T-helper 1 cell treated with Interleukin-12 subunit alpha and Interleukin-12 subunit beta and Interleukin-4 antibody, amounts not matched to agents 30 μg/mL and 1 μg/mL, for 36 hours (primary cell): ENCODE measurements at regions not wholly inside any gene's neighbourhood (a gene's known extent, or its start where the extent isn't known, plus 50 kb on each side); places are given as distances from the start of the nearest gene placed in this dataset.
"Not testable (repeated sequence)": the region's sequence is repeated elsewhere in the genome, so short reads cannot be mapped to it uniquely, and the experiment has no call there.

ENCODE experiments used
- H3K27ac Mint-ChIP-seq: one replicate; pipeline ENCODE4 v1.8.0; 2021; ENCODE audit warnings: mild to moderate bottlenecking, mixed read lengths
- H3K27me3 Mint-ChIP-seq: one replicate; pipeline ENCODE4 v1.8.0; 2021; ENCODE audit warnings: low read depth, mixed read lengths
- H3K36me3 Mint-ChIP-seq: one replicate; pipeline ENCODE4 v1.8.0; 2021; ENCODE audit warnings: low read depth, mixed read lengths
- H3K4me1 Mint-ChIP-seq: one replicate; pipeline ENCODE4 v1.8.0; 2021; ENCODE audit warnings: low read depth, mixed read lengths
- H3K4me3 Mint-ChIP-seq: one replicate; pipeline ENCODE4 v1.8.0; 2021; ENCODE audit warnings: mild to moderate bottlenecking, moderate library complexity, mixed read lengths
- H3K9me3 Mint-ChIP-seq: one replicate; pipeline ENCODE4 v1.8.0; 2021; ENCODE audit warnings: mixed read lengths

DNA sequence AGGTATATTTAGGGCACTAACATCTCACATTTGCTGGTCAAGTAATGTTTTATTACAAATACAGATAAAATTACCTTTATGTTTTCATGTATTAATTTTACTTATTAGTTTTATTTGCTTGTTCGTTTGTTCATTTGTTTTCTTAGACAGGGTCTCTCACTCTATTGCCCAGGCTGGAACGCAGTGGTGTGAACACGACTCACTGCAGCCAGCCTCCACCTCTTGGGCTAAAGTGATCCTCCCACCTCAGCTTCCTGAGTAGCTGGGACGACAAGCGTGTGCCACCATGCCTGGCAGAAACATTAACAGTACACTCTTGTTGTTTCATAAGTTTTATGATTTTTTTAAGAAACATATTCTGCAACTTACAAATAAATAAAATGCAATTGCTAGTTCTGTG lies 123.2 kb downstream of the ZNF608 start:
- Mint-ChIP-seq H3K27ac (no peak overlapping the region), H3K4me1 (no peaks in the 10 kb centered on the region), H3K36me3 (no peaks in the 10 kb centered on the region), H3K4me3 (no peak overlapping the region), H3K27me3 (no peaks in the 10 kb centered on the region), H3K9me3 (no peaks in the 10 kb centered on the region)

DNA sequence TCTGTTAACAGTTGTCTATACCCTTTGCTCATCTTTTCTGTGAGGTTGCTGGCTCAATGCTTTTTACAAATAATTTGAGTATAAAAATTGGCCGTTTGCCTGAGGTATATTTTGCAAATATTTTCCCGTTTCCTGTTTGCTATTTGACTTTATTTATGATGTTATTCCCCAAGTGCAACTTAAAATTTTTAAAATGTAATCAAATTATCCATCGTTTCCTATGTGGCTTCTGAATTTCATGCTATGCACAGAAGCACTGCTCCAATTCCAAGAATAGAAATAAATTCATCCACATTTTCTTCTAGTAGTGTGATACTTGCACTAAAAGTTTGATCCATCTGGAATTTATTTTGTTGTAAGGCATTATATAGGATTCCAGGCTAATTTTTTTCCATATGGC lies 123.6 kb downstream of the ZNF608 start:
- Mint-ChIP-seq H3K4me1 (no peaks in the 10 kb centered on the region), H3K36me3 (no peaks in the 10 kb centered on the region), H3K4me3 (no peak overlapping the region), H3K27me3 (no peaks in the 10 kb centered on the region), H3K9me3 (no peaks in the 10 kb centered on the region), H3K27ac (no peak overlapping the region)

DNA sequence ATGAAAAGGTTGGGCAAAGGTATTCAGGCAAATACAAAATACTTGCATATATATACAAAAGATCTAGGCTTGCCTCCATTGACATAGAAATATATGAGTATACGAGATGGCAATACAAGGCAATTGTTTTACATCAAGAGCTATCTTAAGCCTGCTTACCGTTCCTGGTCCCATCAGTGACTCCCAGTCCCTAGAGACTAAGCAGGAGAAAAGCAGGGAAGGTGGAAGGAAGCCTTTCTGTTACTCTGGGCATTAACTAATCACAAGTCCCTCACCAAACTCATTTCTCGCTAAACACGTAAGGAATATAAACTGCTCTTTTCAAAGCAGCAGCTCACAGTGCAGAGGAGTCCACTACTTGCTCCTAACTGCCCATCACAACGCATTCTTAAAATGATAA lies 125.2 kb downstream of the ZNF608 start:
- H3K27ac Mint-ChIP-seq = no peak overlapping the region
- no peaks in the 10 kb centered on the region for H3K36me3 Mint-ChIP-seq
- H3K27me3 Mint-ChIP-seq = no peaks in the 10 kb centered on the region
- H3K9me3 Mint-ChIP-seq = no peaks in the 10 kb centered on the region
- H3K4me1 Mint-ChIP-seq = no peaks in the 10 kb centered on the region
- no peak overlapping the region for H3K4me3 Mint-ChIP-seq

DNA sequence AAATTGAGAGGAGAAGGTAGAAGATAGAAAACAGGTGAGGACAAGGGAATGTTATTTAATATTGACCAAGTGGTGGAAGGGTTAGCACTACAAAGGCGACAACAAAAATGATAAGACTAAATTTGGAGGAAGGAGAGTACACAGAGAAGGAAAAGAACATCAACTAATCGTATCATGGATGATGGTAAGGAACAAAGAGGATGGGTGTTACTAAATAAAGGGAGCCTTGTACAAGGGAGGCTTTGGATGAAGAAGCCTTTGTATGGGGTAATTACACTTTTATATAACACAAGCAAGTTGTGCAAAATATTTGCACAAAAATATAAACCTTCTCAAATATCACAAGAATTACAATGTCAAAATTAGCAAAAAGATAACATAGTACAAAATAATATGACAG lies 125.7 kb downstream of the ZNF608 start:
- Mint-ChIP-seq H3K27me3 (no peaks in the 10 kb centered on the region), H3K27ac (no peak overlapping the region), H3K36me3 (no peaks in the 10 kb centered on the region), H3K4me1 (no peaks in the 10 kb centered on the region), H3K4me3 (no peak overlapping the region), H3K9me3 (no peaks in the 10 kb centered on the region)

DNA sequence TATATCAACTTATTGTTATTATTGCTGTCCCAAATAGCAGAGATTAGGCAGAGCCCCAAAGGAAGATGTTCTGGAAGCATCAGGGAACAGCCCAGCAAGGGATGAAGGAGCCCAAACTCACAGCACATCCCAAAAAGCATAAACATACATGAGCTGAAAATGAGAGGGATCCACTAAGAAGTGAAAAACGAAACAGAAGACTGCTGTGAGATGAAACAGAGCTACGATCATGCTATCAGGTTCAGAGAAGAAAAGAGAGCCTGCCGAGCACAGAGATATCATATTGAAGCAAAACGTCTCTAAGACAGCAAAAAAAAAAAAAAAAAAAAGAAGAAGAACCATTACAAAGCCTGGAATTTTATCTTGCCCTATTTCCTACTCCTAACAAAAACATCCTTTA lies 127.3 kb downstream of the ZNF608 start:
- no peak overlapping the region for H3K27ac Mint-ChIP-seq
- H3K27me3 Mint-ChIP-seq = no peaks in the 10 kb centered on the region
- no peaks in the 10 kb centered on the region for H3K9me3 Mint-ChIP-seq
- no peak overlapping the region for H3K4me3 Mint-ChIP-seq
- H3K36me3 Mint-ChIP-seq = no peaks in the 10 kb centered on the region
- H3K4me1 Mint-ChIP-seq = no peaks in the 10 kb centered on the region

DNA sequence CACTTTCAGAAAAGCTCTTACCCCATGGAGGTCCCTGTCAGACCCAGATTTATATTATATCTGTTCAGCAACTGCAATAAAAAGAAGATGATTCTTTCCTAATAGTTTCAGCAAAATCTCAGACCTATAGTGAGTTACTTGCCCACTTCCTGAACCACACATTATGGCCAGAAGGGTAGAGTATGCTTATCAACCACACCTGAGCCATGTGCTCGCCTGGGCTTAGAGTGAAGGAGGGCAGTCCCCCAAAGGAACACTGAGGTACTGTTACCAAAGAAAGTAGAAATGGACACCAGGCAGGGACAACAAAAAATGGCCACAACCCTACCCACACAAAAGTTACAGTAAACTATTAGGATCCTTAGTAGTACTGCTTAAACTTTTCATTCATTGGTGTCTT lies 128.7 kb downstream of the ZNF608 start:
- Mint-ChIP-seq H3K27ac (no peak overlapping the region), H3K4me1 (no peaks in the 10 kb centered on the region), H3K4me3 (no peak overlapping the region), H3K27me3 (no peaks in the 10 kb centered on the region), H3K36me3 (no peaks in the 10 kb centered on the region), H3K9me3 (no peaks in the 10 kb centered on the region)

DNA sequence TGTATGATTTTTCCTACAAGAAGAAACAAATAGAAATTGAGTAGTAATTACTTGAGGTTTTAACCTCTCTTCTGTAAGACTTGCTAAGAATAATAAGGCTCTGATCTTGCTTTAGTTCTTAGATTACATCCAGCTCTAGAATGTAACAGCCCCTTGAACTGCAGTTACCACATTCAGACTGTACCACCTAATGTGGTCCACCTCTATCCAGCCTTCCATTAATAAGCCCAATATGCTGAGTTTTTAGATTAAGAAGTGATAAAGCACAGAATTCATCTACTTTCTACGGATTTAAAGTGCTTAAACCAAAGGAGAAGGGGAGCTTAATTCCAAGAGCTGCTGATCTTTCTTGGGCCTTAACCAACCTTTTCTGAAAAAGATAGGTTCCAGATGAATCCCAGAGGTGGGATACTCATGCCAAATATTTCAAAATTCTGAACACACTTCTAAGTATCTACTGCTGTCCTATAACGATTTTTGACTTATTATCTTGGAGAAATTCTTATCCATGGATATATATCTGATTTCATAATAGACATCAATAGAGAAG lies 131.5 kb downstream of the ZNF608 start:
- Mint-ChIP-seq H3K27me3 (no peaks in the 10 kb centered on the region), H3K36me3 (no peaks in the 10 kb centered on the region), H3K4me1 (no peaks in the 10 kb centered on the region), H3K9me3 (no peaks in the 10 kb centered on the region), H3K4me3 (no peak overlapping the region), H3K27ac (no peak overlapping the region)

DNA sequence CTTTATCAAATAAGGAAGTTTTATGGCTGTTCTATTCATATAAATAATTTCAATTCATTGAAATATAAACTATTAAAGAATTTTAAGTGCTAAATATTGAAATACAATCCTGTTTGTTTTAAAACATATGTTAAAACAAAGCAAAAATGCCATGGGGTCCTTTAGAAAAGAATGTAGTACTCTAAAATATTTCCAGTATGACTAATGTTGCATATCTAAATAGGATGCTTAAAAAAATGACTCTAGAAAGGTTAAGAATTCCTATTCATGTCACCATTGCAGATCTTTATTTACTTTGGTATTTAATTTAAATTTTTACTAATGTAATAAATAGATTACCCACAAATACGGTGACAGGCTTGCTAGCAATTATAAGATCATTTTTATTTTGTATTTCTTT lies 132.3 kb downstream of the ZNF608 start:
- Mint-ChIP-seq H3K4me1 (no peaks in the 10 kb centered on the region), H3K4me3 (no peak overlapping the region), H3K27ac (no peak overlapping the region), H3K9me3 (no peaks in the 10 kb centered on the region), H3K27me3 (no peaks in the 10 kb centered on the region), H3K36me3 (no peaks in the 10 kb centered on the region)

DNA sequence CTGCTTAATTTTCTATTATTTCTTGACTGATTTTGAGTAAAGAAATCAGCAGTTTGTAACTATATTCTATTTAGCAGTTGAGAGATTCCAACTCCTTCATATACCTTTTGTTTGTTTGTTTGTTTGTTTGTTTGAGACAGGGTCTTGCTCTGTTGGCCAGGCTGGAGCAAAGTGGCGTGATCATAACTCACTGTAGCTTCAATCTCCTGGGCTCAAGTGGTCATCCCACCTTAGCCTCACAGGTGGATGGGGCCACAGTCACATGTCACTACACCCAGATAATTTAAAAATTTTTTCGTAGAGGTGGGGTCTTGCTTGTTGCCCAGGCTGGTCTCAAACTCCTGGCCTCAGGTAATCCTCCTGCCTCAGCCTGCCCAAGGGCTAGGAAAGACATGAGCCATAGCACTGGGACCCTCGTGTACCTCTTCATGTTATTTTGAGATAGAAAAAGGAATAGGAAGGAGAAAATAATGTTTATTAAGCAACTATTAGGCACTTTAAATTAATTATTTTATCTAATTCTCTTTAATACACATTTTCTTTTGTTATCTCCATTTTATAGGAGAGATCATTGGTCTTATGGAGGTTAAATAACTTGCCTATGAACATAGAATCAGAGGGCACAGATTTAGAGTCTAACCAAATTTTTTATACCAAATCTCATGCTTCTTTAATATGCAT lies 133.0 kb downstream of the ZNF608 start:
- H3K27me3 Mint-ChIP-seq = no peaks in the 10 kb centered on the region
- no peak overlapping the region for H3K27ac Mint-ChIP-seq
- no peaks in the 10 kb centered on the region for H3K4me1 Mint-ChIP-seq
- H3K9me3 Mint-ChIP-seq = no peaks in the 10 kb centered on the region
- no peak overlapping the region for H3K4me3 Mint-ChIP-seq
- no peaks in the 10 kb centered on the region for H3K36me3 Mint-ChIP-seq

DNA sequence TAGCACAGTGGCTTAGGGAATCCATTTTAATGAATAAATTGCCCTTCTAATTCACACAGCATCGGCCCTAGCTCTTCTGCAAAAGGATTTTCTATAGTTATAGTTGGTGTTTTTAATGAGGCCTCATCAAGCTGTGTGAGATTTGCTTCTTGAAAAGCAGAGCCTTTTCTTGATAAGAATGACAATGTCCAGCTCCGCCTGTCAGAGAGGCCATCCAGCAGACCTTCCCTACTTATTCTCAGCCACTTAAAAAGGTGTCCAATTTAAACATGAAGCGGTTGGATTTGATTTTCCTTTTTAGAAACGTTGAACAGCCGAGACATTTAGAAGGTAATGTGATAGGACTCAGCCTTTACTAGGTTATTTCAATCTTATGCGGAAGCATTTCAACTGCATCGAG lies 134.4 kb downstream of the ZNF608 start:
- no peaks in the 10 kb centered on the region for H3K27me3 Mint-ChIP-seq
- no peaks in the 10 kb centered on the region for H3K9me3 Mint-ChIP-seq
- no peaks in the 10 kb centered on the region for H3K4me1 Mint-ChIP-seq
- no peak overlapping the region for H3K4me3 Mint-ChIP-seq
- H3K36me3 Mint-ChIP-seq = no peaks in the 10 kb centered on the region
- H3K27ac Mint-ChIP-seq = no peak overlapping the region

DNA sequence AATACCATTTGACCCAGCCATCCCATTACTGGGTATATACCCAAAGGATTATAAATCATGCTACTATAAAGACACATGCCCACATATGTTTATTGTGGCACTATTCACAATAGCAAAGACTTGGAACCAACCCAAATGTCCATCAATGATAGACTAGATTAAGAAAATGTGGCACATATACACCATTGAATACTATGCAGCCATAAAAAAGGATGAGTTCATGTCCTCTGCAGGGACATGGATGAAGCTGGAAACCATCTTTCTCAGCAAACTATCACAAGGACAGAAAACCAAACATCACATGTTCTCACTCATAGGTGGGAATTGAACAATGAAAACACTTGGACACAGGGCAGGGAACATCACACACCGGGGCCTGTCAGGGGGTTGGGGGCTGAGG lies 135.2 kb downstream of the ZNF608 start:
- not testable (repeated sequence) for H3K4me3 Mint-ChIP-seq, H3K27ac Mint-ChIP-seq, H3K9me3 Mint-ChIP-seq, H3K36me3 Mint-ChIP-seq, H3K4me1 Mint-ChIP-seq, H3K27me3 Mint-ChIP-seq

DNA sequence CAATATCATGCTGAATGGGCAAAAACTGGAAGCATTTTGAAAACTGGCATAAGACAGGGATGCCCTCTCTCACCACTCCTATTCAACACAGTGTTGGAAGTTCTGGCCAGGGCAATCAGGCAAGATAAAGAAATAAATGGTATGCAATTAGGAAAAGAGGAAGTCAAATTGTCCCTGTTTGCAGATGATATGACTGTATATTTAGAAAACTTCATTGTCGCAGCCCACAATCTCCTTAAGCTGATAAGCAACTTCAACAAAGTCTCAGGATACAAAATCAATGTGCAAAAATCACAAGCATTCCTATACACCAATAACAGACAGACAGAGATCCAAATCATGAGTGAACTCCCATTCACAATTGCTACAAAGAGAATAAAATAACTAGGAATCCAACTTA lies 136.8 kb downstream of the ZNF608 start:
- H3K4me1 Mint-ChIP-seq, H3K27ac Mint-ChIP-seq, H3K4me3 Mint-ChIP-seq, H3K9me3 Mint-ChIP-seq, H3K27me3 Mint-ChIP-seq, H3K36me3 Mint-ChIP-seq: not testable (repeated sequence)

DNA sequence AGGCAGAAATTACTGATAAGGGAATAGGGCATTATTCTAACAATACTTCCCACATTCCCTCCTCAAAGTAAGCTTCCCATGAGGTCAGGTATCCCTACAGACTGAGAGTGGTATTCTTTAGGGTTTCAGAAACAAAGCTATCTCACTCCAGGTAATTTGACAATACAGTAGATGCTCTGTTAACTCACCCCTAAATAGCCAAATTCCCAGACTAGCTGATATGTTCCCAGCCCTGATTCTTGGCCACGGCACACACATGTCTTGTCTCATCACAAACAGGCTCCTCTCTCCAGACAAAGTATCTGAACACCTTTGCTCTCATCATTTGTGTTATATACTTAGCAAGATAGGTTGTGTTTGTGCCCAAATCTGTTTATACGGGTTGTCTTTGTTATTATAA lies 139.9 kb downstream of the ZNF608 start:
- H3K4me3 Mint-ChIP-seq = no peak overlapping the region
- H3K27me3 Mint-ChIP-seq = no peaks in the 10 kb centered on the region
- no peaks in the 10 kb centered on the region for H3K9me3 Mint-ChIP-seq
- H3K36me3 Mint-ChIP-seq = no peaks in the 10 kb centered on the region
- no peak overlapping the region for H3K27ac Mint-ChIP-seq
- no peaks in the 10 kb centered on the region for H3K4me1 Mint-ChIP-seq

DNA sequence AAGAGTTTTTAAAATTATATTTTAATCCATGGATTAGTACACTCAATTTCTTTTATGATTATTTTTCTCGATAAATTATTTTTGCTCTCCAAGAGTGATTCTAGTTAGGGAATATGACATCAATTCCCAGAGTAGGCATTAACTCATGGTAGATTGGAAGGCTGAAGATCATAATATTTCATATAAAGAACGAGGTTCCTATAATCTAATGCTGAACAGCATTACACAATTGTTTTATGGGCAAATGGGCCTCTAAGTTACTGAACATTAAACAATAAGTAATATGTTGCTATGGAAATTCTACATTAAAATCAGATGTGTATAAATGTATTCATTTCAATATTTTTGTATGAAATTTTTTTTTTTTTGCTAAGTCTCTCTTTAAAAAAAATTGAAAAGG lies 140.3 kb downstream of the ZNF608 start:
- Mint-ChIP-seq H3K4me1 (no peaks in the 10 kb centered on the region), H3K9me3 (no peaks in the 10 kb centered on the region), H3K27me3 (no peaks in the 10 kb centered on the region), H3K36me3 (no peaks in the 10 kb centered on the region), H3K4me3 (no peak overlapping the region), H3K27ac (no peak overlapping the region)

DNA sequence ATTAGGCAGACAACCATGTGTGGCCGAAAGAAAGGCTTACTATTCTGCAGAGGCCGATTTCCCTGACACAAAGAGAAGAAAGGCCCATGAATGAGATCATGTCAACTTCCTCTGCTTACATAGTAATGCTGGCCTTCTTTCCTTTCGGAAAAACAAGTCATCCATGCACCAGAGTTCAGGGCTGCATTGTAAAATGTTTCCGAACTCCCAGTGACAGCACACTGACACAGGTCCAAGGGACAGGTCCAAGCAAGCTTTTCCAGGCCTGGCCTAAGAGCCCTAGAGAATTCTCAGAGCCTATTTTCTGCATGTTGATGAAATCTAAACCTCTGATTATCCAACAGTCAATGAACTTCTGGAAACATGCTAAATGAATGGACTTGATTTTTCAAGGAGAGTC lies 140.9 kb downstream of the ZNF608 start:
- no peak overlapping the region for H3K4me3 Mint-ChIP-seq

DNA sequence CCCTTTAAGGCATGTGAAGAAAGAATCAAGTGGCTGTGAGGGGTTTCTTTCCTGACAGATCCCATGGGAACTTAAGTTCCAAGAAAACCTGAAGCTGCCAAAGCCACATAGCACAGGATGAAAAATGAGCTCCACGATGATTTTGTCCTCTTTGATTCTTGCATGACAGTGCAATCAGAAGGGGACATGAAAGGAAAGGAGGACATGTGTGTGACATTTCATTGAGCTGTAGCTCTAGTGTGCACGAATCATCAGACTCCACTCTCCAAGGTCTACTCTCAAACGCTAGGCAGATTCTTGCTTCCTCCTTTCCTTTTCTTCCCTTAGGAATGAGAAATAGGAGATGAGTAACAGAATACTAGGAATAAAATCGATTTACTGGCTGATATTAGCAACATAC lies 142.0 kb downstream of the ZNF608 start:
- Mint-ChIP-seq H3K27me3 (peaks cover 4% of the 10 kb centered on the region), H3K4me1 (no peaks in the 10 kb centered on the region), H3K9me3 (no peaks in the 10 kb centered on the region), H3K27ac (no peak overlapping the region), H3K36me3 (no peaks in the 10 kb centered on the region), H3K4me3 (no peak overlapping the region)

More for the DNA sequence above, 140.9 kb downstream of the ZNF608 start:
- Mint-ChIP-seq H3K27me3 (no peaks in the 10 kb centered on the region), H3K27ac (no peak overlapping the region), H3K4me1 (no peaks in the 10 kb centered on the region), H3K36me3 (no peaks in the 10 kb centered on the region), H3K9me3 (no peaks in the 10 kb centered on the region)
